Left renal pelvis (tissue), 4 donors: ENCODE measurements at regions not wholly inside any gene's neighbourhood (a gene's known extent, or its start where the extent isn't known, plus 50 kb on each side); places are given as distances from the start of the nearest gene placed in this dataset.
"Not testable (repeated sequence)": the region's sequence is repeated elsewhere in the genome, so short reads cannot be mapped to it uniquely, and the experiment has no call there.

Experiments
- DNase-seq, 4 donors: peaks; one replicate each; pipeline ENCODE4 v3.0.0-alpha.2; 2013; ENCODE audit warnings: low read depth in 4 of 4, low spot score in 3 of 4

DNA sequence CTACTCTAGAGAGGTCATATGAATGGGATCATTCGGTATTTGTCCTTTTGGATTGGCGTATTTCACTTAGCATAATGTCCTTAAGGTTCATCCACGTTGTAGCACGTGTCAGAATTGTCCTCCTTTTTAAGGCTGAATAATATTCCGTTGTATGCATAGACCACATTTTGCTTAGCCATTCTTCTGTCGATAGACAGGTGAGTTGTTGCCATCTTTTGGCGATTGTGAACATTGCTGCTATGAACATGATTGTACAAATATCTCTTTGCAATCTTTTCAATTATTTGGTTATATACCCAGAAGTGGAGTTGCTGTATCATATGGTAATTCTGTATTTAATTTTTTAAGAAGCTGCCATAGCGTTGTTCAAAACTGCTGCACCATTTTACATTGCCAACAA is 52.4 kb upstream of the GOLGA8J start:
- DNase-seq: no peak

- DNase-seq: no peak
Measured at GRCh38 chr15:30023798-30024295, 58.9 kb upstream of the GOLGA8J start.

DNA sequence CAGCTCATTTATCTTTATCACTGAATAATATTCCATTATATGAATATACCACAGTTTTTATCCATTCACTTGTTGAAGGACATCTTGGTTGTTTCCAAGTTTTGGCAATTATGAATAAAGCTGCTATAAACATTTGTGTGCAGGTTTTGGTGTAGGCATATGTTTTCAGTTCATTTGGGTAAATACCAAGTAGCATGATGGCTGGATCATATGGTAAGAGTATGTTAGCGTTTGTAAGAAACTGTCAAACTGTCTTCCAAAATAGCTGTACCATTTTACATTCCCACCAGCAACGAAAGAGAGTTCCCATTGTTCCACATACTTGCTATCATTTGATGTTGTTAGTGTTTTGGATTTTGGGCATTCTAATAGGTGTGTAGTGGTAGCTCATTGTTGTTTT is 72.0 kb upstream of the GOLGA8J start:
- no peak for DNase-seq

- no peak for DNase-seq
Measured at GRCh38 chr15:30008156-30008555, 74.6 kb upstream of the GOLGA8J start.

GRCh38 chr15:30001602-30002001 is 81.2 kb upstream of the GOLGA8J start:
- no peak for DNase-seq

- peak in 1 of 4 donors; percentile 8 for DNase-seq
Measured at GRCh38 chr15:29998033-29998432, 84.7 kb upstream of the GOLGA8J start.

GRCh38 chr15:29997499-29997898 is 85.3 kb upstream of the GOLGA8J start:
- DNase-seq: no peak

- DNase-seq: no peak
Measured at GRCh38 chr15:29994284-29994683, 88.5 kb upstream of the GOLGA8J start.

DNA sequence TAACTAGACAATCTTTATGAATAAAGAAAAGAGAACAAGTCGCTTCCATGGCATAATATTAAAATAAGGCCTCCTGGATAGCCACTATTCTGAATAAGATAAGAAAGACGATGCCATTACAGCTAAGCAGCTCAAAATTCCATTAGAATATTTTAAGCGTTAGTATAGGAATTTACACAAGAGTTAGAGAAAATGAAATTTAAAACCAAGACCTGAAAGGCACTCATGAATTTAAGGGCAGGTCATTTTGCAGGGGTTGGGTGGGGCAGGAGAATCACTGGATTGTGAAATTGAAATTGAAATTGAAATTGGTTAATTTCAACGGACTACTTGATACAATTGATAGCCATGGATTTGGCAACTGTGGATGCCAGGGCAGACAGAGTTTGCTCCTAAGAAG is 91.8 kb upstream of the GOLGA8J start:
- no peak for DNase-seq

- DNase-seq: no peak
Measured at GRCh38 chr15:29990035-29990434, 92.7 kb upstream of the GOLGA8J start.

DNA sequence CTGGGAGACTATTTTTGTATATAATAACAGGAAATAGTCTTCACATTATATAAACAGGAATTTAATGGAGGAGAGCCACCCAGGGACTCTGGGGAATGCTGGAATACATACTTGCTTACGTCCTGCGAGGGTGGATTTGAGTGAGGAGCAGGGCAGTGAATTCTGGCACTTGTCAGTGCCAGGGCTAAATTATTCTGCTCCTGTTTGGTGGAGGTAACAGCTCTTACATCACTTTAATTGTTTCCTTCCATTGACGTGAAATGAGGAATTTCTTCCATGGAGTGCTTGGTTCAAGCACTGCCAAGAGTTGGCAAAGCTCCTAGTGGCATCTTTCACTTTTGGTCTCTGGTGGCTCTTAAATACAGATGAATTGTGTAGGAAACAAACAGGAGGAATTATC is 94.1 kb upstream of the GOLGA8J start:
- DNase-seq: no peak

DNA sequence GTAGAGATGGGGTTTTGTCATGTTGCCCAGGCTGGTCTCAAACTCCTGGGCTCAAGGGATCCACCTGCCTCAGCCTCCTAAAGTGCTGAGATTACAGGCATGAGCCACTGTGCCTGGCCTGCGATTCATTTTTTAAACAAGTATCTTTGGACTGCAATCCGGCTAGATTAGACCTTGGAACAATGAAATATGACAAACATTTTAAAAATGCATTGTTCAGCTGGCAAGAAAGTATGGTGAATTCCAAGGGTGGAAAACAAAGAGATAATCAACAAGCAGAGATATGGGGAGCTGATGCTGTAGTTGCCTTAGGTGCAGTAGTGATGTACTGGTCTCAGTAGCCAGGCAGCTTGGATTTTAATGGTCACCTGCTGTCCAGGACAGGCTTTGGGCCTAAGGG is 95.8 kb upstream of the GOLGA8J start:
- DNase-seq: no peak

- no peak for DNase-seq
Measured at GRCh38 chr15:29978411-29979382, 104.1 kb upstream of the GOLGA8J start.

GRCh38 chr15:29974056-29974455 is 108.7 kb upstream of the GOLGA8J start:
- DNase-seq: not testable (repeated sequence)

DNA sequence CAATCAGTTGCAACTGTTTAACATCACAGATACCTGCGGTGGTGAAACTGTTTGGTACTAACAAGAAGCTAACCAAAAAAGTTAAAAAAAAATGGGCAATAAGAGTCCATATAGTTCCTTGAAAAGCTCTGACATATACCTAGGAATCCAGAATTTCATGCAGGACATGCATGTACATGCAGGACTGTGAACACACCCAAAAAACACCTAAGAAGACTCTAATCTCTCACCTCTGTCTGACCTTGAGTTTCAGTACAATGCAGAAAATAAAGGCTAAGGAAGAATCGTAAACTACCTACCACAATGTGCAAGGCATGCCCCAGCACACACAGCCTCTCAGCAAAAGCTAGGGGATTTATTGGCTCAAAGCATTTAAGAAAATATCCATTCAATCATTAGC is 110.7 kb upstream of the GOLGA8J start:
- no peak for DNase-seq

DNA sequence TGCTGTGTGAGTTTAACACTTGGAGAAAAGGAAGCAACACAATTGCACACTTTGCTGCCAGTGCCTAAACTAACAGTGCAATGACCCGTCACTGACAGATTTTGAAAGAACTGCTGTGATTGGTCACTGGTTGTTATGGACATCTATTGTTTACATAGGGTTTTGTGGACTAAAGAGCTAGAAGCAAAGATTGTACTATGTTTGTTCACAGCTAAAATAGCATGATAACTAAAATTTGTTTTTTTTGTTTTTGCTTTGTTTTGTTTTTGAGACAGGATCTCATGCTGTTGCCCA is 112.4 kb upstream of the GOLGA8J start:
- no peak for DNase-seq

DNA sequence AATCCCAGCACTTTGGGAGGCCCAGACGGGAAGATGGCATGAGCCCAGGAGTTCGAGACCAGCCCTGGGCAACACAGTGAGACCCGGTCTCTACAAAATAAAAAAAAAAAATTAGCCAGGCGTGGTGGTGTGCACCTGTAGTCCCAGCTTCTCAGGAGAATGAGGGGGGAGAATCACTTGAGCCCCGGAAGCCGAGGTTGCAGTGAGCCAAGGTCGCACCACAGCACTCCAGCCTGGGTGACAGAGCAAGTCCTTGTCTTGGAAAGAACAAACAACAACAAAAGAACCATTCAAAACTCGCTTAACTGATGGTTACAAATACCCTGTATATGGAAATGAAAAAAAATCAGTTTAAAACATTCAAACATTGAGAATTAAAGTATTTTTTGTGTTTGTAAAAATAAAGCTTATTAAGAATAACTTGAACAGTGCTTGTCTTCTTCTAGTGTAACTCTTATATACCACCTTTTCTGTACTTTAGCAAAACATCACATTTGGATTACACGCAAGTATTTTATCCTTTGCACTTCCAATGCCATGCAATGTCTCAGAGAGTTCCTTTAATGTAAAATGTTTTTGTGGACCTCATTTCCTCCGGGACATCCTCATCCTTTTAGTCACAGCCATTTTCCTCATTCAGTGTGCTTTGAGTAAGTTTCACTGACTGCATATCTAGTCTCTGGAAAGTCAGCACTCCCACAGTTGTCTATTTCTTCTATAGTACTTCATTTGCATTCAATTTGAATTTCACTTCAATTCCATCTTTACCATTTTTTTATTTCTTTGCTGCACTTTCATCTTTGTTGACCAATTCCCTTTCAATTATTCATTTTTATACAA is 113.0 kb upstream of the GOLGA8J start:
- DNase-seq: no peak

GRCh38 chr15:29968895-29969561 is 113.7 kb upstream of the GOLGA8J start:
- DNase-seq: no peak

- no peak for DNase-seq
Measured at GRCh38 chr15:29968099-29968894, 114.5 kb upstream of the GOLGA8J start.

DNA sequence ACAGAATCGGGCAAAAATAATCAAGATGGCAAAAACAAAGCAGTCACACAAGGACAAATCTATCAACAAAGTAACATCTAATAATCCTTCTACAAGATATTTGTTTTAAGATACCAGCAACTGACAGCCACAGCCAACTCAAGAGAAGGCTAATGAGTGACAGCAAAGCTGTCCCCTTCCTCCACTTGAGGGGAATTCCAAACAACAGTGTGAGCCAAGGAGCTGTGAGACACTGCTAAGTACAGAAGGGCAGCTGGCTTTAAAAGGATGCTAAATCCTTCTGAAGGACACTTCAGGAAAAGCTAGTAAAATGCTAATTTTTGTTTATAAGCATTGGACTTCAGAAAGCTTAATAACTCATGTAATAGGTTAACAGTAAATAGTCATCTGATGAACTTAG is 120.3 kb upstream of the GOLGA8J start:
- DNase-seq: no peak
